Daoy (cell line): ENCODE measurements at regions not wholly inside any gene's neighbourhood (a gene's known extent, or its start where the extent isn't known, plus 50 kb on each side); places are given as distances from the start of the nearest gene placed in this dataset.

Experiments used
- DNase-seq: peaks from one replicate; pipeline ENCODE4 v3.0.0-alpha.2; 2015; ENCODE audit warnings: low read depth

- DNase-seq: no peak
Observed at GRCh38 chr15:81596159-81596865, 222.3 kb upstream of the TMC3 start.

- no peak for DNase-seq
Observed at GRCh38 chr15:81595752-81596151, 221.7 kb upstream of the TMC3 start.

GRCh38 chr15:81589671-81590070, 215.7 kb upstream of the TMC3 start:
- no peak for DNase-seq

GRCh38 chr15:81575436-81576123, 201.6 kb upstream of the TMC3 start:
- peak; percentile 30 for DNase-seq

GRCh38 chr15:81573098-81573746, 199.2 kb upstream of the TMC3 start:
- DNase-seq: no peak

GRCh38 chr15:81572190-81572589, 198.2 kb upstream of the TMC3 start:
- DNase-seq: no peak

- no peak for DNase-seq
Observed at GRCh38 chr15:81569286-81570080, 195.5 kb upstream of the TMC3 start.

GRCh38 chr15:81567924-81568323, 193.9 kb upstream of the TMC3 start:
- no peak for DNase-seq

GRCh38 chr15:81562986-81563385, 189.0 kb upstream of the TMC3 start:
- no peak for DNase-seq

GRCh38 chr15:81560405-81560804, 186.4 kb upstream of the TMC3 start:
- no peak for DNase-seq

- DNase-seq: no peak
Observed at GRCh38 chr15:81558056-81558455, 184.0 kb upstream of the TMC3 start.

- no peak for DNase-seq
Observed at GRCh38 chr15:81555346-81555745, 181.3 kb upstream of the TMC3 start.

- DNase-seq: peak; percentile 35
Observed at GRCh38 chr15:81548365-81549130, 174.5 kb upstream of the TMC3 start.

GRCh38 chr15:81547521-81548132, 173.6 kb upstream of the TMC3 start:
- peak; percentile 3 for DNase-seq

- DNase-seq: no peak
Observed at GRCh38 chr15:81544385-81544784, 170.4 kb upstream of the TMC3 start.

GRCh38 chr15:81540909-81541308, 166.9 kb upstream of the TMC3 start:
- no peak for DNase-seq

GRCh38 chr15:81536356-81536755, 162.3 kb upstream of the TMC3 start:
- no peak for DNase-seq

GRCh38 chr15:81534124-81534523, 160.1 kb upstream of the TMC3 start:
- DNase-seq: no peak

- DNase-seq: no peak
Observed at GRCh38 chr15:81532001-81532400, 158.0 kb upstream of the TMC3 start.

GRCh38 chr15:81531109-81531592, 157.1 kb upstream of the TMC3 start:
- DNase-seq: no peak

GRCh38 chr15:81530271-81530691, 156.3 kb upstream of the TMC3 start:
- DNase-seq: no peak
